Muscle of back (tissue), 3 donors: ENCODE measurements at regions not wholly inside any gene's neighbourhood (a gene's known extent, or its start where the extent isn't known, plus 50 kb on each side); places are given as distances from the start of the nearest gene placed in this dataset.

Experiments used
- DNase-seq, 3 donors: peaks; one replicate each; pipeline versions ENCODE4 v3.0.0 to v3.0.0-alpha.2; 2013

DNA sequence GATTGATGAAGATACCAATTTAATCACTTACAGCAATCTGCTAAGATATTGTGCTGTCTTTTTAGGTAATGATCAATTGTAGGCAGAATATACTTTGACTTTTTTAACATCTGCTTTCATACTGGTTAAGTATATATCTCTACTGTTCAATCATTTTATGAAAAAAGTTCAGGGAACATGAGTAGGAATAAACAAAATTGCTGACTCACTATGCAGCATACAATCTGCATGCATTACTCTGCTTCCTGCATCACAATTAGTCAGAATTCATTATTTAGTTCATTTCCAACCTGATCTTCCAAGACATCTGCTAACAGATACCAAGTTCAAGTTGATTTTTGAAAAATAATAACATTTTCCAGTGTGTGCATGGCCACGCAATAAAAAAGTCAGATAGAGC is 1430.4 kb upstream of the LRRTM1 start:
- DNase-seq = no peak

DNA sequence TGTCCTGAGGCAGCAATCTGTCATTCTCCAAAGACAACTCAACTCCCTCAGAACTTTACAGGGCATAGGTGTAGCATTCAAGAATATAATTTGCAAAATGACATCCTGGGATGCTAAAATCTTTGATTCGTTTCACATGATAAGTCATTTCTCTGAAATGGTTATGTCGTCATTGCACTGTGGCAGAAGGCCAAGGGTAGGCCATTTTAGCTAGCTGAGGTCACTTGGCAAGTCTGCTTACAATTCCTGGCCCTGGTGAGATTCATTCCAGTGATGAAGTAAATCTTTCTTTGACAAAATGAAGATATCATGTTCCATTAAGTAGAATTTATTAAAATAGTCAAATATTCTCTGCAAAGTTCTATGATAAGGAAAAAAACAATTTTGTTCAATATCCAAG is 1410.3 kb upstream of the LRRTM1 start:
- no peak for DNase-seq

DNA sequence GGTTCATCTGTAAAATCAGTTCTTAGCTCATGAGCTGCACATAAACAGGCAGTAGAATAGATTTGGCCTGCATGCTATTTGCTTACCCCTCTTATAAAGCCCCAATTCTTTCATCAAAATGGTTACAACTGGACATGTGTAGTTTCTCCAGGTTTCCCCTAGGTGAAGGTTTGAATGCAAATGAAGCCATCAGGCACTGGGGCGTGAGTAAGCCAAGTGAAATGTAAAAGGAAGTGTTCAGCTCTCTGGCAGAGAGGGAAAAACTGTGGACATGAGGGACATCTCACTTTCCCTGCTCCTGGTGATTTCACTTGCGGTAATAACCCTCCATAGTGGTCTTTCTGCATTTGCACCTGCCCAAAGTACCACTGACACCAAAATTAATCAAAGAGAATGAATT is 1402.3 kb upstream of the LRRTM1 start:
- no peak for DNase-seq

GRCh38 chr2:81703831-81704230 is 1399.3 kb upstream of the LRRTM1 start:
- no peak for DNase-seq

GRCh38 chr2:81692566-81692965 is 1388.0 kb upstream of the LRRTM1 start:
- DNase-seq = no peak

DNA sequence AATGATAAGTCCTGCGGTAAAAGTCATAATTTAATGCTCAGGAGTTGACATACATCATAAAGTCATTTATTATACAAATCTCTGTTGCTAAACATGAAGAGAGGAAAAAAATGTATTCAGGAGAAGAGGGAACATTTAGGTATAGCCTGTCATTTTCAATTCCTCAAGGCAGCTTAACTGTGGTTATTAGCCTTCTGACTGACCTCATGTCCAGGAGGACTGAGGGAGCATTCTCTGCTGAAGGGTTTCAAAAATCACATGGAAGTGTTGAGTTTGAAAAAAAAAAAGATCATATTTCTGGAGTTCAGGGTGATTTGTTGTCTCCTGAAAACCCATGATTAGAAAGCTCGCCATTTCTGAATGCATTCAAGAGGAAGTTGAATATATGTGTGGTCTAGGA is 1371.1 kb upstream of the LRRTM1 start:
- DNase-seq = no peak

DNA sequence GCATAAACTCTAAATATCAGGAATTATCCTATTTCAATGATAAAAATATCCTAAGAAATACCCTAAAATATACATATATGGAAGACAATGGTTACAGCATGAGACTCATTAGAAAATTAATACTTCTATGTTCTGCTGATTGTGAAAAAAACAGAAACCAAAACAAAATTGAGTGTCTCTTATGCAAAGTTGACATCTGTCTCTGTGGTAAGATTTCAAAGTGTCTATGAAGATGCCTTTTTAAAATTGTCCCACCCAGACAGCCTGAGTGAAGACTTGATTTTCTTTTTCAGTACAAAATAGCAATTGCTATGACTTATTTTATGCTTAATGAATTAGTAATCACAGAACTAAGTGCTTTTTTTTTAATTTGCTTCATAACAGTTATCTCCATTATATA is 1368.4 kb upstream of the LRRTM1 start:
- DNase-seq = no peak

DNA sequence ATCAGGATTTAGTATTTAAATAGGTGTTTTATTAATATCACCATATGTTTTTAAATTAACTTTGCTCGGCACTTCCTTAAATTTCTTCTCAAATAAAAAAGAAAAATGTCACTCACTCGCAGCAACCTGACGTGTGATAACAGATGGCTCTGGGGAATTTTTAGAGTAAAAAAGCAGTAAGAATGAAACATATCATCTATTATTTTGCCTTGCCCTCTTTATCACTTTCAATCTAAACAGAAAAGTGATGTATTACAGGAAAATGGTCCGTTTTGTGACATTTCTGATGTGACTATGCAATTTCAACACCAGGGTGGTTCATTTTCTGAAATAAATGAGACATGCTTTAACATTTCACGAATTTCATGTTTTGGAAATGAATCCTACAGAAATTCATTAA is 1368.0 kb upstream of the LRRTM1 start:
- no peak for DNase-seq

DNA sequence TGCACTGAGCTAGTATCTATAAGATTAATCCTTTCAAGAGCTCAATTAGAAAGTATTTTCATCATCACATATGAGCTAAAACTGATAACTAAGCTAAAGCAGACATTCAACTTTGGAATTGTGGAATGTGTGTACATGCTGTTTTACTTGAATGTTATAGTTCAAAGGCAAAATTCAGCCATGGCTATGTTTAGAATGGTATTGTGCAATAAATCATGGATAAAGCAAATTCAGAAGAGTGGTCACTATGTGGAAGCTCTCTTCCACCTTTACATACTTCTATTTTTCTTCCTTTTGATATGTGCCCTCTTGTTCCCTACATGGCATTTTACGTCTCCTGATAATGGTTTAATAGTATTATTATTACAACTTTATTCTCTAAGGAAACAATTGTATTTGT is 1366.3 kb upstream of the LRRTM1 start:
- DNase-seq = no peak

DNA sequence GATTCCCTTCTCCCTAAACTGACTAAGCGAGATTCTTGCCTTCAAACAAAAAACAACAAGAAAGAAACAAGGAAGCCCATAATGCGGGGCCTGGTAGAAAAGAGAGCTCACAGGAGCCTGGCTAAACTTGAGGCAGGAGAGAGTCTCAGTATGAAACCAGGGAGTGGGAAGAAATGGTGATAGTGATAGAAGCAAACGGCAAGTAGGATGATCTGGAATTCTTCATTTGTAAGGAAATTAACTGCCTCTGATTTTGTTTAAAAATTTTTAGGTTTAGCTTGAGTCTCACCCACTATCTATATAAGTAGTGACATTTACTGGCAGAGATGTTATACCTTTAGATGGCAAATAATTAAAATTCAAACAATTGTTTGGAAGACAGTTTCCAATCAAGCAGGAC is 1356.5 kb upstream of the LRRTM1 start:
- no peak for DNase-seq

DNA sequence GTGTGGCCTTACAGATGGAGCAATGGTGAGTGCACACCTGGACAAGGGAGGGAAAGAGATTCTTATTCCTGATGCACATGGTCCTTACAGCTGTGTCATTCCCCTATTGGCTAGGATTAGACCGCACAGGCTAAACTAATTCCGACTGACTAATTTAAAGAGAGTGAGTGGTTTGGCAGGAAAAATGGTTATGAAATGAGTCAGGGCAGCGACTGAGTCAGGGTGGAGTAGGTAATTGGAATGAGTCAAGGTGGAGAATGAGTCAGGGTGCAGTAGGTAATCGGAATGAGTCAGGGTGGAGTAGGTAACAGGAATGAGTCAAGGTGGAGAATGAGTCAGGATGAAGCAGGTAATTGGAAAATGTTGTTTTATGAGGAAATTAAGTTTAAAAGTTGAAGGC is 1353.7 kb upstream of the LRRTM1 start:
- peak in 1 of 3 donors; percentile 2 for DNase-seq

- DNase-seq = no peak
Measured at GRCh38 chr2:81650048-81650971, 1345.8 kb upstream of the LRRTM1 start.

DNA sequence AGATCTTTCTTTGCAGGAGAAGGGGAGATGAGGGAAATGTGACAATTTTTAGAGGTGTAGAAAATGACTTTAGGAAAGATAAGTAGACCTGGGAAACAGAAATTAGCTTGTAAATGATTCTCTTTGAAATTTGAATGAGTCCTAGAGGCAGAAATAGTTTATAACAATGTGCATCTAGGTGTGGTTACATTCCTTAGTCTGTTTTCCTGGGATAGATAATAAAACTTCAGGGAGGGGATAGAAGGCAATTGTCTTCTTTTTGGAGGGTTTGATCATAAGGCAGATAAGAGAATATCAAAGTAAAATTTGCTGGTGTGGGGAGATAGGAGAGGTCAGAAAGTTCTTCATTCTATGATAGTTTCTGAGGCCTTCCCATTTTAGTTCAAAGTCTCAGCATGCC is 1344.3 kb upstream of the LRRTM1 start:
- DNase-seq = no peak

- DNase-seq = no peak
Measured at GRCh38 chr2:81648370-81648769, 1343.8 kb upstream of the LRRTM1 start.

DNA sequence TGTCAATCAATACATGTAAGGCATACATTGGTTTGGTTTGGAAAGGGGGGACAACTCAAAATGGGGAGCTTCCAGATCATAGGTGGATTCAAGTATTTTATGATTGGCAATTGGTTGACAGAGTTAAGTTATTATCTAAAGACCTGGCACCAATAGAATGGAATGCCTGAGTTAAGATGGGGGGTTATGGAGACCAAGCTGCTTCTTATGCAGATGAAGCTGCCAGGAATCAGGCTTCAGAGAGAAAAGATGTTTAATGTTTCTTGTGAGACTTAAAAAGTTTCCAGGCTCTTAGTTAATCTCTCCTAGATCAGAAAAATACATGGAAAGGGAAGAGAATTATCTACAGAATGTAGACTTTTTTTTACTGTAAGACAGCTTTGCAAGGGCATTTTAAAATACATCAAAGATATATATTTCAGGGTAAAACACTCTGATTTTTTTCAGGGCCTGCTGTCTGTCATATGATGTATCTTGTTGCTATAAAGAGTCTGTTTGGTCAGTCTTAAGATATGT is 1343.2 kb upstream of the LRRTM1 start:
- DNase-seq = no peak

GRCh38 chr2:81645745-81646301 is 1341.3 kb upstream of the LRRTM1 start:
- DNase-seq = no peak

DNA sequence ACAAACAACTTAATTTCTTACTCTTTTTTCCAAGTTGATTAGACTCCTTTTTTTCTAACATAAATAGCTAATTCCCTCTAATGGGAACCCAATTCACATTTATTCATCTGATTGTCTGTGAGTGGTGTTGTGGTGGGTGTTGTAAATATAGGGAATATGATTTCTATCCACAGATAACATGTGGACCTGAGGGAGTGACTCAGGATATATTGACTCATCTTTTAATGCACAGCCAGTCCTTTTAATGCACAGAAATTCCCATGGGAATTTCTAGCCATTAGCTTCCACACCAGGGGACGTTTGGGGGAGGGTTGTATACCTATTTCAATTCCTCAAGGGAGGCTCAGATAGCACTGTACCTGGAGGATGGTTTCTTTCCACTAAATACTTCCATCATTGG is 1339.6 kb upstream of the LRRTM1 start:
- DNase-seq = no peak

- DNase-seq = no peak
Measured at GRCh38 chr2:81624825-81625224, 1320.3 kb upstream of the LRRTM1 start.

GRCh38 chr2:81600088-81600487 is 1295.5 kb upstream of the LRRTM1 start:
- no peak for DNase-seq

DNA sequence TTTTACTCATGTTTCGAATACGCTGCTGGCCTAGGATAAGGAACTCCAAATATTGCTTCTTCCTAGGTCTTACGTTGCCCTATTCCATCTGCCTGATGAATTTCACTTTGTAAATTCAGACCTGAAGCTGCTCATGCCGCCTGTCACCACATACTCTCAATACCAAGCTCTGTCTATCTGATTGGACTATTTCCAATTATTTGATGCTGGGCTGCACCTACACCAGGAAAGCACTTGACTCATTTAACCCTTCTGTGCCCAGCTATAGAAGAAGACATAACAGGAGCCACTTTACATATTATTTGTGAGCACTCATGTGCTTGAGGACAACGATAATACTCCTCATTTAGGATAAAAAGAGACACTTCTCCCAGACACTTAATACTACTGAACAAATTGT is 1293.9 kb upstream of the LRRTM1 start:
- no peak for DNase-seq

- DNase-seq = peak in 1 of 3 donors; percentile 10
Measured at GRCh38 chr2:81589406-81589805, 1284.9 kb upstream of the LRRTM1 start.

DNA sequence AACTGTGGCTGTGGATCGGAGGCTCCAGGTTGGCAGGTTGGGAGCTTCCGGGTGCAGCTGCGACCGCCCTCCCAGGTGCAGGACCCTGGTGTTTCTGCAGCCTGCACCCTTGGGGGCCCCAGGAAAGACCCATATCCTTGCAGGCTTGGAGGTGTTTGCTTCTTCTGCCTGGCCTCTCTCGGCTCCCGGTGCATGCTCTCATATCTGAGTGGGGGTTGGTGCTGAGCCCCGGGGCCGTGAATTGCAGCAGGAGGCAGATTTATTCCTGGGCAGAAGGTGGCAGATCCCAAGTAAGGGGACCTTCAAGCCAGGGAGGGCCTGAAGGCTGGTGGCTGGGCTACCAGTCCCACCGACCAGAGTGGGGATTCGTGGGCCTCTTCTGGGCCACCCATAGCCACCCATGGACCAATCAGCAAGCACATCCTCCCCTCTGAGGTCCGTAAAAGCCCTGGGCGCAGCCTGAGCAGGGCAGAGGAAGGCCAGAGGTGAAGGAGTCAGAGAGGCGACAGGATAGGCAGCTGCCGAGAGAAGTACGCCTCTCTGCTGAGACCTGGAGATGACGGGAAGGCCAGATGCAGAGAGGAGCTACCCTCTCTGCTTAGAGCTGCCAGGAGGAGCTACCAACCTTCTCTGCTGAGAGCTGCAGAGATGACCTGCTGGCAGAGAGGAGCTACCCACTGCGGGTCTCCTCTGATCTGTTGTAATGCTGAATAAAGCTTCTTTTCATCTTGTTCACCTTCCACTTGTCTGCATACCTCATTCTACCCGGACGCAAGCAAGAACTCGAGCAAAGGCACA is 1279.0 kb upstream of the LRRTM1 start:
- no peak for DNase-seq

GRCh38 chr2:81576713-81577112 is 1272.2 kb upstream of the LRRTM1 start:
- no peak for DNase-seq
